A549 (cell line): ENCODE measurements at regions not wholly inside any gene's neighbourhood (a gene's known extent, or its start where the extent isn't known, plus 50 kb on each side); places are given as distances from the start of the nearest gene placed in this dataset.

Experiments used
- ATAC-seq, 2 experiments: fragments of 200-7000 bp in 1 of 2; fragments of >200 bp in 1 of 2; cut with Nextera tagmentation in 1 of 2; cut with Tn5 transposase in 1 of 2; 3 replicates each; pipeline versions ENCODE4 v1.8.0 to v1.9.1; 2018 to 2020; ENCODE audit warnings: mild to moderate bottlenecking in 1 of 2, moderate library complexity in 1 of 2
- CTCF ChIA-PET: fragments of 300-600 bp; sonication (Branson Sonifier 250); formaldehyde crosslinking; extraction: SDS; loops from one replicate; lab custom pipeline; 2021; ENCODE audit warnings: antibody characterized with exemption, inconsistent platforms; lab: Yijun Ruan, JAX
- POLR2A ChIA-PET: fragments of 350-600 bp; formaldehyde crosslinking; extraction: SDS; loops from one replicate; lab custom pipeline; 2021; ENCODE audit warnings: antibody characterized with exemption, inconsistent platforms; lab: Yijun Ruan, JAX
- DNase-seq, 2 experiments: peaks; one replicate each; pipeline versions ENCODE4 v3.0.0 to v3.0.0-alpha.2; 2011 to 2016; ENCODE audit warnings: low read depth in 1 of 2, low spot score in 1 of 2
- FAIRE-seq: peaks from 2 replicates; lab custom pipeline; 2011; peaks lifted over from hg19 to GRCh38; lab: Jason Lieb, UNC
- H3K27ac ChIP-seq, 2 experiments: fragments of >200 bp; sonication (Bioruptor Twin); formaldehyde crosslinking; 3 replicates each; pipeline ENCODE4 v1.5.1; 2016 to 2017
- H3K4me1 ChIP-seq: fragments of >200 bp; sonication (Bioruptor Twin); formaldehyde crosslinking; 3 replicates; pipeline ENCODE4 v1.6.1; 2016
- H3K4me2 ChIP-seq: fragments of >200 bp; sonication (Bioruptor Twin); formaldehyde crosslinking; 3 replicates; pipeline ENCODE4 v1.6.1; 2016
- H3K4me3 ChIP-seq: fragments of >200 bp; sonication (Bioruptor Twin); formaldehyde crosslinking; 3 replicates; pipeline ENCODE4 v1.5.1; 2016
- H3K9me3 ChIP-seq: fragments of >200 bp; sonication (Bioruptor Twin); formaldehyde crosslinking; 3 replicates; pipeline ENCODE4 v1.6.1; 2016
- CBX2 ChIP-seq: fragments of 200-600 bp; sonication (generic); IDR thresholded peaks from 2 replicates; pipeline ENCODE4 v1.6.1; 2016; ENCODE audit warnings: low read depth, mild to moderate bottlenecking, borderline replicate concordance
- CEBPB ChIP-seq, 2 experiments: fragments of >200 bp in 1 of 2; sonication (Bioruptor Twin) in 1 of 2; formaldehyde crosslinking in 1 of 2; IDR thresholded peaks; 2 replicates each; pipeline ENCODE4 v1.6.1; 2012 to 2016
- CTCF ChIP-seq: fragments of >200 bp; sonication (Bioruptor Twin); formaldehyde crosslinking; IDR thresholded peaks from 3 replicates; pipeline ENCODE4 v1.5.1; 2016
- E2F6 ChIP-seq: IDR thresholded peaks from 2 replicates; pipeline ENCODE4 v1.6.1; 2012; ENCODE audit warnings: low read depth, borderline replicate concordance
- ESRRA ChIP-seq: fragments of 150-350 bp; IDR thresholded peaks from 2 replicates; pipeline ENCODE4 v1.6.1; 2014; ENCODE audit warnings: mild to moderate bottlenecking, low read length, borderline replicate concordance
- FOSL2 ChIP-seq, 2 experiments: fragments of 450-650 bp in 1 of 2; fragments of >200 bp in 1 of 2; sonication (Bioruptor Twin) in 1 of 2; formaldehyde crosslinking; IDR thresholded peaks; 2 replicates each; pipeline versions ENCODE4 v1.5.0 to v1.6.1; 2016 to 2020; ENCODE audit warnings: mild to moderate bottlenecking in 1 of 2, moderate library complexity in 1 of 2
- HDAC2 ChIP-seq: fragments of 200-600 bp; sonication (generic); IDR thresholded peaks from 2 replicates; pipeline ENCODE4 v1.6.1; 2016
- KDM1A ChIP-seq: fragments of 200-600 bp; sonication (generic); IDR thresholded peaks from 2 replicates; pipeline ENCODE4 v1.6.1; 2016; ENCODE audit warnings: low read depth, mild to moderate bottlenecking
- KDM5A ChIP-seq: fragments of 200-600 bp; sonication (generic); IDR thresholded peaks from 2 replicates; pipeline ENCODE4 v1.6.1; 2016; ENCODE audit warnings: antibody characterized with exemption, mild to moderate bottlenecking
- MAFK ChIP-seq: fragments of 450-650 bp; IDR thresholded peaks from 2 replicates; pipeline ENCODE4 v1.6.1; 2014; ENCODE audit not compliant: partially characterized antibody
- RARB ChIP-seq: fragments of 250-450 bp; sonication (Bioruptor Pico); IDR thresholded peaks from 2 replicates; pipeline ENCODE4 v1.8.0; 2021; ENCODE audit warnings: mild to moderate bottlenecking, moderate library complexity
- RFX5 ChIP-seq: fragments of 450-650 bp; IDR thresholded peaks from 2 replicates; pipeline ENCODE4 v1.7.1; 2014; ENCODE audit warnings: antibody characterized with exemption, mild to moderate bottlenecking, moderate library complexity
- ZSCAN20 ChIP-seq: fragments of 250-450 bp; sonication (Bioruptor Pico); IDR thresholded peaks from 2 replicates; pipeline ENCODE4 v1.8.0; 2022; ENCODE audit warnings: mild to moderate bottlenecking, moderate library complexity
- WGBS: methylation state at CpG from one replicate; pipeline ENCODE4 v1.1.6; 2017; ENCODE audit errors: missing lambda C conversion rate; 5-methylcytosine and 5-hydroxymethylcytosine counted together

GRCh38 chr16:85387731-85388295, 225.3 kb upstream of the GSE1 start:
- no peak overlapping the region for H3K27ac ChIP-seq
- H3K9me3 ChIP-seq, result no peaks in the 10 kb centered on the region
- DNase-seq (no peak), ATAC-seq (no peak)
- peaks cover 24% of the 10 kb centered on the region for H3K4me1 ChIP-seq
- H3K4me3 ChIP-seq, result no peak overlapping the region
- POLR2A ChIA-PET, result no interaction called here
- H3K4me2 ChIP-seq, result no peak overlapping the region
- CTCF ChIA-PET, result no interaction called here
- WGBS, result 76% methylated on average over 2 of the region's 2 CpGs
- TF ChIP-seq RFX5, result no peak
- no peak for TF ChIP-seq ZSCAN20 (CRISPR knock-in tag)
- no peak for TF ChIP-seq CTCF
- TF ChIP-seq CEBPB (IDR thresholded peaks at IDR 0.05), result no peak
- TF ChIP-seq RARB (CRISPR knock-in tag), result no peak
- TF ChIP-seq, all 56 proteins: peak for 0
- FAIRE-seq, result no peak

- peak overlapping the region; percentile 69 for H3K4me2 ChIP-seq
- no peaks in the 10 kb centered on the region for H3K9me3 ChIP-seq
- H3K4me3 ChIP-seq, result no peak overlapping the region
- 77% methylated on average over 19 of the region's 19 CpGs for WGBS
- H3K27ac ChIP-seq, result peak overlapping the region; percentile 38 to 75; a peak in 4 of 6 replicates
- no peak for FAIRE-seq
- peaks cover 38% of the 10 kb centered on the region for H3K4me1 ChIP-seq
- no peak for DNase-seq
- CTCF ChIA-PET, result interaction anchor here (0.6 to 10.8 kb wide), 14 partner anchors 10 to 798 kb away, joined by 3 to 113 read pairs (median 6); no protein-coding TSS in a partner anchor
- ATAC-seq, result no peak
- TF ChIP-seq ESRRA, result no peak
- TF ChIP-seq HDAC2, result no peak
- TF ChIP-seq KDM5A, result no peak
- TF ChIP-seq CBX2, result no peak
- no peak for TF ChIP-seq KDM1A
- TF ChIP-seq E2F6, result no peak
- POLR2A ChIA-PET, result interaction anchor here (1.2 kb wide), 1 partner anchor 223 kb away, joined by 4 read pairs; the partner anchor contains the start of gene GSE1
Measured at GRCh38 chr16:85389679-85390470, 223.2 kb upstream of the GSE1 start.

- CTCF ChIA-PET, result interaction anchor here (0.6 to 10.8 kb wide), 16 partner anchors 9 to 799 kb away, joined by 3 to 113 read pairs (median 4); no protein-coding TSS in a partner anchor
- 6% methylated on average over 17 of the region's 24 CpGs for WGBS
- Histone ChIP-seq H3K4me1 (peaks cover 46% of the 10 kb centered on the region), H3K4me2 (peak overlapping the region; percentile 69), H3K4me3 (no peak overlapping the region), H3K9me3 (no peaks in the 10 kb centered on the region), H3K27ac (peak overlapping the region; percentile 38 to 75; a peak in 4 of 6 replicates)
- peak; percentile 87 to 90 for DNase-seq
- 0 out of 2 replicates have a peak, but pooled peaks have one; percentile 14 for TF ChIP-seq FOSL2 (IDR thresholded peaks at IDR 0.05)
- TF ChIP-seq FOSL2 (CRISPR knock-in tag; IDR thresholded peaks at IDR 0.05), result peak; percentile 77
- peak; percentile 48 for TF ChIP-seq MAFK
- no peak for TF ChIP-seq RARB (CRISPR knock-in tag)
- no peak for FAIRE-seq
- ATAC-seq, result peak; percentile 76 to 82
- POLR2A ChIA-PET, result interaction anchor here (1.2 kb wide), 1 partner anchor 222 kb away, joined by 4 read pairs; the partner anchor contains the start of gene GSE1
Measured at GRCh38 chr16:85390511-85391174, 222.5 kb upstream of the GSE1 start.
